Islet precursor cell (in vitro differentiated cells): ENCODE measurements at regions not wholly inside any gene's neighbourhood (a gene's known extent, or its start where the extent isn't known, plus 50 kb on each side); places are given as distances from the start of the nearest gene placed in this dataset.

Source experiments
- DNase-seq: peaks from one replicate; pipeline ENCODE4 v3.0.0-alpha.2; 2018

DNA sequence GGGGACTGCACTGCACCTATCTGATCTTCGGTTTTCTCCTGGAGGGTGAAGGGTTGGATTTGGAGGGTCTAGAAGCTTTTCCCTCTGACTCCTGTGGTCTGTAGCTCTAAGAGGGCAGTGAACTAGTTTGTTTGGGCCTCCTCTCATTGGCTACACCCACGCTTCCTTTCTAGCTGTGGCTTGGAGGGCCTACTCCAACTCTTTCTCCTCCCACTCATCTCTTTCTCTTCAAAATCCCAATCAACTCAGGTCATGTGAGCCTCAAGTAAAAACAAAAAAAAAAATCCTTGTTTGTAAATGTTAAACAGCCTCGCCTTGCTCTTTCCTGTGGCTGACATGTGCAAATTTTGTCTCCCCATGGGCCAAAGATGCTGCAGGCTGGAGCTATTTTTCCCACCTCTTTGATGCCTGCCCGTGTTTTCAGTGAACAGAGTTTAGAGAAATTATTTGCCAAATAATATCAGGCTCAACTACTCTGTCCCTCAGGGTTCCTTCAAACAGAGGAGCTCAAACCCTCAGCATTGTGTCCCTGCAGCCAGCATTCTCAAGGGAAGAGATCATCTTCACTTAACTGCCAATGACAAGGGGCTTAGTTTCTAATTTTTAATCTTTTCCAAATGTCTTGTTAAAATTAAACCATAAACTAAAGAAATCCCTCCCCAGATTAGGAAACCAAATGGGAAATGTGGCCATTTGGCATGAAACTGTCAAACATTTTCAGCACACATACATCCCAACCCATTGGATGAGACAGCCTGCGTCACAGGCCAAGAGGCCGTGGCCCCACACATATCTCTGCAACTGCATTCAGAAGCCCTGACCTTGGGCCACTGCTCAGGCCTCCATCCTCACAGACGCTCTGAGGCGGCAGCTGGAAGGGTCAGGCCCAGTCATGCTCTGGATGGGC, 114.8 kb upstream of the THBS1 start:
- DNase-seq = no peak

DNA sequence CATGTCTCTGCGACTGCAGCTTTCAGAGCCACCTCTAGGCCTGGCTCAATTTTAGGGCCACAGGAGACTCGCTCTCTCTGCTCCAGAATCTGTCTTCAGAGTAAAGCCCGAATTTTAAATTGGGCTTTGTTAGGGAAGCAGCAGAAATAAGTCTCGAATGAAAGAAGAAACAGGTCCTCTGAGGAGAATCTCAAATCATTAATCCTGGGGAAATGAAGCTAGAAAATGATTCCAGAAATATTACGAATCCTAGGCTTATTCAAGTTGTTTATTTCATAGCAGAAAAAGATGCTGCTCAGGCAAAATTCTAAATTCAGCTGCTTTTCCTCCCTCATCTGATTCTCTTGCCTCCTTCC, 114.2 kb upstream of the THBS1 start:
- no peak for DNase-seq

DNA sequence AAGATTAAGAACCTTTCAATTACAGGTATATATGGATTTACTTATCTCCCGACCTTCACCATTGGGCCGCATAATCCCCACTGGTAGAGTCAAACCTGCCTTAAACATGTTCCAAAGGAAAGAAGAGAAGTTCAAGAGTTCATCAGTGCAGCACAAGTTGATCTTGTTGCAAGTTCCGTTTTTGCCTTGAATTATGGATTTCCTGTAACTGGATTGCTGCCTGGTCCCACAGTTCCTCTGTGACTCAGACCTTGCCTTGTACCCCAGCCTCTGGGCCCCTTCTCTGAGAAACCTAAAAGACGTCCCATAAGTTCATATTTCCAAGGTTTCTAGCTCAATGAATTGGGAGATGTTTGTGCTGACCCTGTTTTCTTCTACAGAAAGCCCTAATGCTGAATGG, 112.5 kb upstream of the THBS1 start:
- no peak for DNase-seq

DNA sequence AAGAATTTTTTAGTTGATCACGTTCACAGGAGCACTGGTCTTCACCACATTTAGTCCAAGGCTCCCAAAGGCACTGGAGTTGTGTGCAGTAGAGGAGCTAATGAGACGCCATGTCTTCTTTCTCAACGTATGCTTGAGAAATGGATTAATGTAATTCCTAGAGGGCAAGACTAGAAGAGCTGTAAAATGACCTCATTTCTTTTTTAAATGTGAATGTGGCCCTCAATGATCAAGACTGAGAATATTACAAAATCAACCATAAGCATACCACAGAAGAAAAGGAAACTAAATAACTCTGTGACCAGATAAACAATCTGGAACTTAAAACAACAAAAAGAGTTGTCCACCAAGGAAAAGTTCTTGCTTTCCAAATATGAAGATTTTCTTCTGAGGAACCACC, 112.1 kb upstream of the THBS1 start:
- no peak for DNase-seq

DNA sequence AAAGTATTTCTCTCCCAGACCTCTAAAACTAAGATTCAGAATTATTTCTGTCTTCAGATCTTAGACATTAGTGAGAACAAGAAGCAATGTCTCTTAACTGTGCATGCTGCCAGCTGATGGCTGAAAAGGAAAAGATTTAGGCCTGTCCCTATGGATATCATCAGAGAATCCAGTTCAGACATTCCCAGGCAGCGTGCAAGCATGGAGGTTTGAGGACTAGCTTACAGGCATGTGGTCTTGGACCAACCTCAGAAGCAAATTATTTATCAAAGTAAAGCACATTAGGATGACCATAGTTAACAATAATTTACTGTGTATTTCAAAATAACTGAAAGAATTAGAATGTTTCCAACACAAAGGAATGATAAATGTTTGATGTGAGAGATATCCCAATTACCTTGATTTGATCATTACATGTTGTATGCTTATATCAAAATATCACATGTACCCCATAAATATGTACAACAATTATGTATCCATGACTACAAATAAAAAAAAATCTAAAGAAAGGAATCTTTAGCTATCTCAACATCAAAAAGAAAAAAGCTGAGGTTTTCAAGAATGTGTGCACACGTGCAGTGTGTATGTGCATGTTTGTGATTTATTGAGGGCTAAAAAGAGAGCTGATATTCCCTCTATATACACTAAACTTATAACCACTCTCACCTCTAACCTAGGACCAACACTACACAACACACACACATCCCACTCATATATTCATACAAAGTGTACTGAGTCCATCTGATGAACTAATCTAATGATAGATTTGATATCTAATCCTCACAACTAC, 108.9 kb upstream of the THBS1 start:
- no peak for DNase-seq

DNA sequence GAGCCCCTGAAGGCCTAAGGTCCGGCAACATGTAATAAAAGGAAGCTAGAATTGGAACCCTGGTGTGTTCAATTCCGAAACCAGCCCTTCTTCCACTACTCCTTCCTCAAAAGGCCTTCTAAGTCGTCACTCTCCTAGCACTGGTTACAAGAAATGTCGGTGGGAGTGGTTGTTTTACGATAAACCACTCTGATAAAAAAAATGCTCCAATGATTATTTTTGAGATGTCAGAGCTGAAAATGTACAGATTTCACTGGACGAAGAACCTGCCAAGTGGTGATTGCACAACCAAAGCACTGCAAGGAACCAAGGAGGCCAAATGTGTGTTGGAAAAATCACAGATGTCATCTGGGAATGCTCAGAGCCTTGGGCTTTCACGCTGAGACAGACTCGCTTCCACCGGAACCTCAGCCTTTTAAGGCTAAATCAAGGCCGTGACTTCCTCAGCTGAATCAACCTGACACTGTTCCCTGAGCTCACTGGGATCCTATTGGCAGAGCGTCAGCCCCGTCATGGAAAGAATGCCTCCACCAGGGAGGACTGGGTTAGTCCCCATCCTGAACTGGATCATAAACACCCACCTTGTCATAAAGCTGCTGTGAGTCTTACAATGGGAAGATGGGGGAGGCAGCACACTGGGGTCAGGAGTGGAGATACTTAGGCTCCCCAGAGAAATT, 108.1 kb upstream of the THBS1 start:
- no peak for DNase-seq

DNA sequence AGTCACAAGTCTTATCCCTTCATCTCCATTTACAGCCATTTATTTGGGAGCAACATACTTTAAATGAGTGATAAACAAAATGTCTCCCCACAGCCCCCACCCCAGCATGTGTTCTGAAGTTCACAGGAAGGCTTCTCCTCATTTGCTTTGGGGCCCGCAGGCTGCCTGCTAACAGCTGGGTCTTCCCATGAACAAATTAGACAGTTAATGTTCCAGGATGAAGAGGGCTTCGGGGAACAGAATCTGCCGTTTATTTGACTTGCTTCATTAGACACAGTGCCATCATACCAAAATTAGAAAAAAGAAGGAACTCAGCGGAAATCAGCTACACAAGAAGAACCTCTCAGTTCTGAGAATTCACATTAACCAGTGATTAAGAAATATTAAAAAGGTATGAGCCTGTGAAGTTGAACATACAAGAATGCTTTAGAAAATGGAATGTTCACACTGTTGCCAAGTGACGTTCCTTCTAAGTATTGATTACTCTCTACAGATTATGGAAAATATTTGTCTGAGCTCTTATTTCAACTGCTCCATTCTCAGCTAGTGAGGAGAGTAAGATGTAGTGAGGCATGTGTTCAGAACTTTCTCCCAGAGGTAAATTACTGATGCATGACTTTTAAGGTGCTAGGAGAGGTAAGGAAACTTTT, 107.5 kb upstream of the THBS1 start:
- no peak for DNase-seq

DNA sequence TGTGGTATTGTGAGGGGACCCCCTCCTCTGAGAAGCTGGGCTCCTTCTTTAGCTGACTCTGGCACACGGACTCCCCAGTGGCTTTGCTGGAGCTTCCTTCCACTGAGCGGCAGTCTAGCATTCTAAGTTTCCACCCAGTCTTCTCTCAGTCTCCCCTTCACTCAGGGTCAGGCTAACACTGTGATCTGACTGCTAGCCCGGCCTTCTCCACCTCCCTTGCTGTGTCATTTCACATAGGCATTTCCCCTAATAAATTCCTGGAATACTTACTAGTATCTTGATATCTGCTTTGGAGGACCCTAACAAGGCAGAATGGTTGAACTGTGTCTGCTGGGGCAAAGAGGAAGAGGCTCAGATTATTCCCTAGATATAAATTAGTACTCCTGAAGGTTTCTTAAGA, 106.2 kb upstream of the THBS1 start:
- peak; percentile 77 for DNase-seq

DNA sequence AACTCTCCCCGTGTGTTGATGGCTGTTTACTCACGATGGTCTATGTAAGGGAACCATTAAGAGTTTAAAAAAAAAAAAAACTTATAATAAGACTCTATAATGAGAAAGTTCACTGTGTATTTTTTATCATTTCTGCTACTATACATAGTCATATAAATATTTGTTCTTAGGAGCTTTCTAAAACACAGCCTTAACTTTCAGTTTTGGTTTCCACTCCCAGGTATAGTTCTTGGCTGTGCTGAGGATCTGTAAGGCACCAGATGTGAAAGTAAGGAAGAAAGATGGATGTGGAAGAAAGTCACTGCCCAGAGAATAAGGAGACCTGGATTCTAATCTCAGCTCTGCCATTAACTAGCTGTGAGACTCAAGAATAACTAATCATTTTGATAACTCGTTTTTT, 101.9 kb upstream of the THBS1 start:
- DNase-seq = no peak

DNA sequence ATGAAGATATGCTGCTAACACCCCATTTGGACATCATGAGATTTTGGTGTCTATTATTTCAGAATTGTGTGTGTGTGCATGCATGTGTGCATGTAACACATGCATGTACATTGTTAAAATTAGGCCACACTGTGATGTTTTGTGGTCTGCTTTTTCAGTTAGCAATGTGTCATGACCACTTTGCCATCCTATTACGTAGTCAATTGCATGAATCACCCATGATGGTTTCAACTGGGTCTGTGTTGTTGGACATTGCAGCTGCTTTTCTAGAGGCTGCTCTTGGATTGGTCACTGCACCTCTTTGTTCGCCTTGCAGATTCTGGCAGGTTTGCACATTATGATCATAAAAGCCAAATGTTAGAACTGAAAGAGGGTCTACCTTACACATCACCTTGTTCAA, 101.0 kb upstream of the THBS1 start:
- DNase-seq = no peak

DNA sequence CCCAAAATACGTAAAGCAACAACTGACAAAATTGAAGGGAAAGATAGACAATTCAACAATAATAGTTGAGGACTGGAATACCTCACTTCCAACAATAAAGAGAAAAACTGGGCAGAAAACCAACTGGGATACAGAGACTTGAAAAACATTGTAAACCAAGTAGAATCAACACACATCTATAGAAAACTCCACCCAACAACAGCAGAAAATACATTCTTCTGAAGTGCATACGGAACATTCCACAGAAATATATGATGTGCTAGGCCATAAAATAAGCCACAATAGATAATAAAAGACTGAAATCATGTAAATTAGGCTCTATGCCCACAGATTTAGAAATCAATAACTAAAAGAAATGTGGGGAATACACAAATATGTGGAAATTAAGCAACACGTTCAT, 98.4 kb upstream of the THBS1 start:
- no peak for DNase-seq

DNA sequence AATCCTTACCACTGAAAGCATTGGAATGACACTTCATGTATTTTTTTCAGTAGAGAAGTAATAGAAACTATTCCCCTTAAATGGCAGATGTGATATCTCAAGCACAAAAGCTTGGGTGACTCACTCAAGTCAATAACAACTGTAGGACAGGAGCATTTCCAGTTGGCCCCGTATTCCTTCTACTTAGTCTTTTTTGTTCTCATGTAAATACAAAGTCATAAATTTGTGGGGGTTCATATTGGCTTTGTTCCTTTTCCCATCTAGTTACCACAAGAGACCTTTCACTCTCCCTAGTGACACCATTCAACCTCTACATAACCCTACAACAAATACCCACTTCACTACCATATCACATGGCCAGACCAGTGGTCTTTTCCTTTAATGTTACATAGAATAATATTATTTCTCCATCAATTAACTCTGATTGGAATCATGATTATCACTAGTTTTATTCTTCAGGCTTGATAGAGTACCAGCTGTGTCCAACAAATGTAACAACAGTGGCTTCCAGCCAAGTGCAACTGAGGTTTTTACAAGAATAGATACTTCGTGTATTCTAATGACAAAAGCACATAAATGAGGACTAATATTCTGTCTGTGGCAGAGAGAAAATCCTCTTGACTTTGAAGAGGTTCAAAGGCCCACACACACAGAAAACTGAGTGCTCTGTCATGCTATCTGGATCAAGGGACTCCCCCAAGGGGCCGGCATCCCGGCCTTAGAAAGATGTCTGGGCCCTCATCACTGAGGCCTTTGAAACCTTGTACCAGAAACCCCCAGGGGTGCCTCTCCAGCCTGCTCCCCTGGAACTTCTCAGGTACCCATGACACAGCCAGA, 94.0 kb upstream of the THBS1 start:
- DNase-seq = no peak

DNA sequence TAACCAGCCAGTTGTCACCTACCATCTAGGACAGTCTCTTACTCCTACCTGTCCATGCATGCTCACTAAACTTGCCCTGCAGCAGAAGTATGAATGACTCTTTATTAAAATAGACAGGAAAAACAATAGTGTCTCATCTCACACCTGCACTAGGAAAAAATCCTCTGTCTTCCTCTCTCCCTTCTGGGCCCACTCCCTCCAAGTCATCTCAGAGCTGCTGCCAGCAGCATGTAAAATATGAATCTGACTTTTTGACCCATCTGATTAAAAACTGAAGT, 93.5 kb upstream of the THBS1 start:
- no peak for DNase-seq

DNA sequence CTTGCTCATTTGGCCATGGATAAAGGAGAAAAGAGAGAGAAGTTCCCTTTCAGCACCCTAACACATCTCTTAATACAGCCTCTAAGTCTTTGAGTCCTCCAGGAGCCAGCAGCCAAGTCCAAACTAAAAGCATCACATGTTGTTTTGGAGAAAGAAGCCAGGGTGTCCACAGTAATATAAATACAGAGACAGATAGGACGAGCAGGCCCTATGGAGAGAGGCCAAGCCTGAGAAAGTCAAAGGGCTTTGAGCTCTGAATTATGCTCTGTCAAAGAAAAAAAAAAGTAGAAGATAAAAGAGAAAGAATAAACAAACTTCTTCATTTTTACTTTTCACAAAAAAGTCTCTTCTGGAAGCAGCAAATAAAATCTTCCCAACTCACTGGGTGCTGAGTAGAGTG, 92.4 kb upstream of the THBS1 start:
- DNase-seq = no peak

DNA sequence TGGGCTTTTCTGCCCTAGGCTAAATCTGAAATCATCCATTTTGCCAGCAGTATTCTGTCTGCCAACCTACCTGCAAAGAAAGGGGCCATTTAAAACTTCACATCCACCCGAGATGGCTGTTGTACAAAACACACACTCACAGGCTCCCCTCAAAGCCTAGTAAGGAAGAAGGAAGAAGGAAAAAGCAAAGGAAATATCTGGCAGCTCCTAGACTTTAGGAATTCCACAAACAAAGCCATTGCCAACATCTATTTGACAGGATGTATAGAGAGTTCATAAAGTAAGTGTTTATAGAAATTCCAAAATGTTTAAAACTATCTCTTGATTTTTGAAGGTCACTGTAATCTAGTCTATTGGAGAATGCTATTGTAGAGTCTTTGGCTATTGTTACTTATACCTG, 91.9 kb upstream of the THBS1 start:
- DNase-seq = no peak

DNA sequence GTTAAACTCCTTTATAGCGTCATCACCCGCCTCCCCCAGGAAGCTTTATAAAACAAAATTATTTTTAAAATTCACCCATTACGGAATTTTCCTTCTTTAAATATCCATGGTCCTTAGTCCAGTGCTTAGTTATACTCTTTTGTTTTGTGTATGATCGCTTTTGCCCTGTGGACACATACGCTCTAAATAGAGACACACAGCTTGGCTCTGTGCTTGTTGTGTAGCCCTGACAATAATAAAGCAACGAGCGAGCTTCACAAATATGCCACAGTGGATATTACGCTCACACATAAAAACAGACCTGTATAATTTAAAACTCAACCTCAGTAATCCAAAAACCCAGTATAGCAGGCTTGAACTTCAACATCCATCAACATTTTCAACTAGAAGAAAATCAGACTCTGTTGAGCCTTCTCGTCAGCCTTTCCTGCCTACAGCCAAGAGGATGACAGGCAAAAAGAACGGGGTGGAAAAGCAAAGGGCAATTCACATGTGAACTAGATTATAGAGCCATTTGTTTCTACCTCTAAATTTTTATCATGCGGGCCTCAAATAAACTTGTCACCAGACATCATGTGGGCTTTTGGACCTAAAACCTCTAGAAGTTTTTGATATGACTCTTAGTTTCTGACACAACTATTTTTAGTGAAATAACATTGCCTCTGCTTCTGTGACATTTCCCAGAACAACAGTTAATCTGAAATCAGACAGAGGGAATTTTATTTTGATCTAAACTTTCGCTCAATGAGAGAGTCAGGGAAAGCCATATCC, 89.6 kb upstream of the THBS1 start:
- no peak for DNase-seq

DNA sequence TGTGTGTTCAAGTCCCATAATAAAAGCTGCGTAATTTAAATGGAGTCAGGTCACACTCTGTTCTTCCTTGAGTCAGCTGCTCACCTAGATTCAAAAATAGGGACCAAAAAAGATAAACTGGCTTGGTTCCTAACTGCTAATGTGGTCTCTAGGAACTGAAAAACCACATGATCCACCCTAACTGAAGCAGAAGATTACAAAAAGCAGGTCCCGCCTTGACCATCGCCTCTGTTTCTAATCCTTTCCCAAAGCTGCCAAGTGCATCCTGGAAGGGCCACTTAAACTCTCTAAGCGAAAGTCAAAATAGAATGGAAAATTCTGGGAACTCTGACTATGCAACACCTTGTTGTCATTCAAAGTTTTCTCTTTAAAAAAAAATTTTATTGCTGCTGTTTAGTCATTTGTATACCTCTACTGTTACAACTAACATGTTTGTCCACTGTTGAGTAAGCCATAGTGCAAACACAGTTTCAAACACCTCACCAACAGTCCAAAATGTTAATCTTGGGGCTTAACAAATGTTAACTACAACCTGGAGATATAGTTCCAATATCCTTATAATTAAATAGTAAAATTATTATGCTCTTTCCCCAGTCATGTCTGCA, 88.9 kb upstream of the THBS1 start:
- no peak for DNase-seq

DNA sequence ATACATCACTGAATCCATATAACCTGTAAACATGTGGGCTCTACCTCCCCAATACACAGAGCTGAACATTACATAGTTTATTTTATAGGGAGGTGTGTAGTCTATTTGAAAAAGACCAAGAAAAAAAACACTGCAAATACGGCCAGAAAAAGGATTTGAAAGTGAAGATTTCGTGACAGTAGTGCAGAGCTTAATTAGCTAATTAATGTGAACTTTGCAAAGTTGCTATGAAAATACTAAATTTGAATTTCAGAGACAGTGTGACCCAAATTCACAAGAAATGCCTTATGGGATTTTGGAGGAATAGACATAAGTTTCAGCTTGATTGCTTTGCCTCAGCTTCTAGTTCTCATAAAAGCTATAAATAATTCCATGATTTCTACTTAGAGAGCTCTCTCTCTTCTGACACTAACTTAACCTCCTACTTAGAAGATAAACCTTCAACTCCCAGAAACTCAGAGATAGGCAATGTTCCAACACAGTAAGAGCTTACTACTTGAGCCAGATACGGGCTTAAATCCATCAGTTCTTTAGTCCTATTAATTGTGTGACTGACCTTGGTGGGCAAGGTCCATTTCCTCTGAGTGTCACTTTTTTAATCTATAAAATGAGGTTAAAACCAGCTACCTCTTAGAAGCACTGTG, 87.3 kb upstream of the THBS1 start:
- no peak for DNase-seq

DNA sequence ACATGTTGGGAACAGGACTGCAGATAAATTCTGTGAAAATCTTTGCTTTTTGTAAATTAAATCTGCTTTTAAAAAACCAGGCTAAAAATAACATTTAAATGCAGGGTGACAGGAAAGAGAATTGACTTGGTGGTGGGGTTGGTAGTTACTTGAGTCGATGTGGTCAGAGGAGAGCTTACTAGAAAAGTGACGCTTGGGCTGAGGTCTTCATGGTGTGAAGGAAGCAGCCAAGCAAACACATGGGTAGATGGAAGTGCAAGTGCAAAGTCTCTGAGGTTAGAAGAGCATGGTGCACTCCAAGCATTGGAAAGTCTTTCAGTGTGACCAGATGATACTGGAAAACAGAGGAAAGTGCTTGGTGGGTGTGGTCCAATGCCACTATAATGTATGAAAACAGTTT, 86.4 kb upstream of the THBS1 start:
- DNase-seq = no peak

DNA sequence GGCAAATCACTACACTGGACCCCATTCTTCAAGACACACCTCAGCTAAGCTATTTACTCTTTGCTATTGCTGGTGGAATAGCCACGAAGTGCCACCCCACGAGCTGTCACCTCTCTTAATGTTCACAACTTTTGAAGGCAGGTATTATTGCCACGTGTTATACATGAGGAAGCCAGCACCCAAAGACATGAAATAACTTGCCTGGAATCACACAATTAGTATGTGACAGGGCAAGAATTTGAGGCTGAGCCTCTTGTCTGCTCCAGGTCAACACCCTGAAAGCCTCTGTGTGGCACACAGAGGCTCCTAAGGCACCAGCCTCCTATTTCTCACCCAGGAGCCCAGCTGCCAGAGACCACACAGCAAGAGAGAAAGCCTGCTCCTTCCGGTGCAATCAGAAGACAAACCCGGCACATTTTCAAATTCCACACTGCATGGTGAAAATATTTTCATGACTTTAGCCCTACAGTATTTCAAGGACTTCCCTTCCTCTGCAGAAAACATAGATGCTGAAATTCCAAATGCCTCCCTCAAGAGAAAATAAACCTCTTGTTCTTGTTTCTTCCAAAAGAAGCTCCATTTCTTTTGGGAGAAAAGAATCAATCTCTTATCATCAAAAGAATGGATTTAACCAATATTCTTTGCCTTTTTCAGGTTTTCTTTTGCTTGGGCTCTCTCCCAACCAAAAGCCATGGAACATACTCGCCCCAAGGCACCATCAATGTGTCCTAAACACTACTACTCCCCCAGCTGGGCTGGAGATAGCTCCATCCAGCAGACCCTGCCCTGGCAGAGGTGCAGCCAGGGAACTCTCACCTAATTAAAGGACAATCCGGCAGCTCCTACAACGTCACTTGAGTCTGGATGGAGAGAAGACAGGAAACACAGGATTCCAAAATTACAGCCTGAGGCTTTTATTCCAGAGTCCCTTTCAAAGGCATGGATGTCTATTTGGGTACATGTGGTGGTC, 84.7 kb upstream of the THBS1 start:
- no peak for DNase-seq
